H1 (cell line): ENCODE measurements at regions not wholly inside any gene's neighbourhood (a gene's known extent, or its start where the extent isn't known, plus 50 kb on each side); places are given as distances from the start of the nearest gene placed in this dataset.

Source experiments
- CTCF ChIA-PET: fragments of 300-600 bp; sonication (Branson Sonifier 250); formaldehyde crosslinking; loops from one replicate; lab custom pipeline; 2021; ENCODE audit not compliant: partially characterized antibody; lab: Charles Lee
- POLR2A ChIA-PET: fragments of 300-600 bp; sonication (Branson Sonifier 250); formaldehyde crosslinking; loops from one replicate; lab custom pipeline; 2021; ENCODE audit warnings: inconsistent platforms; ENCODE audit not compliant: partially characterized antibody; lab: Charles Lee
- DNase-seq, 2 experiments: peaks; one replicate each; pipeline versions ENCODE4 v3.0.0 to v3.0.0-alpha.2; 2010 to 2022; ENCODE audit warnings: low spot score in 2 of 2, low read depth in 1 of 2, mixed read lengths in 1 of 2
- FAIRE-seq: peaks from 2 replicates; lab custom pipeline; 2011; peaks lifted over from hg19 to GRCh38; lab: Jason Lieb, UNC
- H2AFZ ChIP-seq: 2 replicates; pipeline ENCODE4 v1.8.1; 2012; ENCODE audit warnings: low read length, inconsistent platforms
- H2AK5ac ChIP-seq: 2 replicates; pipeline ENCODE4 v1.6.1; 2013; ENCODE audit warnings: low read depth, low read length
- H2BK120ac ChIP-seq: replicated peaks from 2 replicates; pipeline ENCODE3; 2013; ENCODE audit warnings: low read depth, low read length, inconsistent platforms
- H2BK12ac ChIP-seq: 2 replicates; pipeline ENCODE4 v1.6.1; 2013; ENCODE audit warnings: low read depth, low read length
- H2BK15ac ChIP-seq: 2 replicates; pipeline ENCODE4 v1.6.1; 2013; ENCODE audit warnings: low read length
- H2BK20ac ChIP-seq: 2 replicates; pipeline ENCODE4 v1.6.1; 2013; ENCODE audit warnings: low read length
- H2BK5ac ChIP-seq: 2 replicates; pipeline ENCODE4 v1.6.1; 2013; ENCODE audit warnings: low read depth, low read length
- H3K14ac ChIP-seq: 2 replicates; pipeline ENCODE4 v1.6.1; 2013; ENCODE audit warnings: inconsistent platforms; ENCODE audit not compliant: insufficient read length
- H3K18ac ChIP-seq: 2 replicates; pipeline ENCODE4 v1.6.1; 2013; ENCODE audit warnings: low read length; ENCODE audit errors: extremely low read depth
- H3K23ac ChIP-seq: 2 replicates; pipeline ENCODE4 v1.6.1; 2013; ENCODE audit warnings: inconsistent platforms; ENCODE audit not compliant: insufficient read length
- H3K23me2 ChIP-seq: 2 replicates; pipeline ENCODE4 v1.6.1; 2013; ENCODE audit warnings: low read depth, low read length
- H3K27ac ChIP-seq: 2 replicates; pipeline ENCODE4 v1.6.1; 2011; ENCODE audit warnings: low read depth, low read length, inconsistent platforms
- H3K27me3 ChIP-seq, 4 experiments: replicated peaks in 1 of 4; 1 replicate in 1 of 4; 2 replicates in 3 of 4; pipeline versions ENCODE4 v1.6.1 to v1.8.1; 2011 to 2013; ENCODE audit warnings: low read length in 3 of 4, mild to moderate bottlenecking in 3 of 4, inconsistent platforms in 2 of 4, mixed read lengths in 2 of 4, moderate library complexity in 1 of 4; ENCODE audit not compliant: control insufficient read depth in 3 of 4, insufficient read depth in 3 of 4; ENCODE audit errors: extremely low read depth in 1 of 4
- H3K36me3 ChIP-seq, 4 experiments: 2 replicates each; pipeline versions ENCODE4 v1.6.1 to v1.8.1; 2011 to 2013; ENCODE audit warnings: mild to moderate bottlenecking in 4 of 4, low read length in 3 of 4, moderate library complexity in 2 of 4, control low read depth in 1 of 4, inconsistent platforms in 1 of 4; ENCODE audit not compliant: insufficient read depth in 4 of 4, control insufficient read depth in 2 of 4
- H3K4ac ChIP-seq: replicated peaks from 2 replicates; pipeline ENCODE3; 2013; ENCODE audit warnings: low read length, low read depth, mixed read lengths, inconsistent platforms; ENCODE audit not compliant: insufficient read length
- H3K4me1 ChIP-seq, 4 experiments: replicated peaks in 1 of 4; 1 replicate in 1 of 4; 2 replicates in 3 of 4; pipeline versions ENCODE4 v1.6.1 to v1.8.1; 2011 to 2013; ENCODE audit warnings: low read length in 3 of 4, inconsistent platforms in 2 of 4, mixed read lengths in 1 of 4; ENCODE audit not compliant: insufficient read depth in 4 of 4, control insufficient read depth in 3 of 4
- H3K4me2 ChIP-seq, 2 experiments: 2 replicates each; pipeline versions ENCODE4 v1.6.1 to v1.8.1; 2011 to 2013; ENCODE audit warnings: low read depth in 2 of 2, low read length in 2 of 2, control low read depth in 1 of 2, inconsistent platforms in 1 of 2, mild to moderate bottlenecking in 1 of 2; ENCODE audit not compliant: insufficient read depth in 1 of 2
- H3K4me3 ChIP-seq, 4 experiments: fragments of 200-600, 300-600 bp in 1 of 4; sonication (generic), shearing (Covaris generic), sonication (Bioruptor Twin) in 1 of 4; 2 replicates each; pipeline versions ENCODE4 v1.5.1 to v1.8.1; 2011 to 2016; ENCODE audit warnings: low read length in 4 of 4, low read depth in 3 of 4, control low read depth in 2 of 4, inconsistent platforms in 2 of 4, mild to moderate bottlenecking in 2 of 4, mixed read lengths in 1 of 4, moderate library complexity in 1 of 4; ENCODE audit not compliant: insufficient read depth in 2 of 4; ENCODE audit errors: extremely low read depth in 1 of 4
- H3K56ac ChIP-seq: replicated peaks from 2 replicates; pipeline ENCODE3; 2013; ENCODE audit warnings: low read depth, mild to moderate bottlenecking, mixed read lengths, low read length, inconsistent platforms; ENCODE audit not compliant: insufficient read length
- H3K79me1 ChIP-seq: 2 replicates; pipeline ENCODE4 v1.6.1; 2013; ENCODE audit warnings: low read depth, low read length, control low read depth
- H3K79me2 ChIP-seq, 2 experiments: 2 replicates each; pipeline versions ENCODE4 v1.6.1 to v1.8.1; 2012 to 2013; ENCODE audit warnings: low read length in 2 of 2, mild to moderate bottlenecking in 2 of 2, inconsistent platforms in 1 of 2; ENCODE audit not compliant: insufficient read depth in 2 of 2, control insufficient read depth in 1 of 2
- H3K9ac ChIP-seq, 4 experiments: replicated peaks in 1 of 4; 1 replicate in 1 of 4; 2 replicates in 3 of 4; pipeline versions ENCODE4 v1.6.1 to v1.8.1; 2011 to 2013; ENCODE audit warnings: low read depth in 3 of 4, low read length in 3 of 4, control low read depth in 2 of 4, mild to moderate bottlenecking in 2 of 4, moderate library complexity in 2 of 4, inconsistent platforms in 1 of 4; ENCODE audit errors: extremely low read depth in 1 of 4
- H3K9me3 ChIP-seq, 2 experiments: 2 replicates each; pipeline versions ENCODE4 v1.6.1 to v1.8.1; 2012 to 2013; ENCODE audit warnings: mild to moderate bottlenecking in 2 of 2, moderate library complexity in 2 of 2, control low read depth in 1 of 2, inconsistent platforms in 1 of 2, low read depth in 1 of 2, low read length in 1 of 2, mixed read lengths in 1 of 2; ENCODE audit not compliant: insufficient read depth in 2 of 2
- H4K20me1 ChIP-seq, 2 experiments: replicated peaks in 1 of 2; 2 replicates each; pipeline versions ENCODE3 to v1.8.1; 2011 to 2013; ENCODE audit warnings: inconsistent platforms in 2 of 2, low read length in 2 of 2, mild to moderate bottlenecking in 1 of 2; ENCODE audit not compliant: insufficient read depth in 2 of 2, control insufficient read depth in 1 of 2
- H4K5ac ChIP-seq: 2 replicates; pipeline ENCODE4 v1.6.1; 2013; ENCODE audit warnings: low read length, low read depth, mixed read lengths, inconsistent platforms; ENCODE audit not compliant: insufficient read length
- H4K8ac ChIP-seq: 2 replicates; pipeline ENCODE4 v1.8.0; 2013; ENCODE audit warnings: mild to moderate bottlenecking, moderate library complexity, low read length, inconsistent platforms; ENCODE audit not compliant: insufficient read depth; ENCODE audit errors: extremely low read depth
- H4K91ac ChIP-seq: replicated peaks from 2 replicates; pipeline ENCODE3; 2013; ENCODE audit warnings: low read length, mixed read lengths, inconsistent platforms; ENCODE audit not compliant: insufficient read length
- BRCA1 ChIP-seq: IDR thresholded peaks from 2 replicates; pipeline ENCODE4 v1.6.1; 2012; ENCODE audit warnings: low read depth, low read length, improper control_type of control experiment
- E2F6 ChIP-seq: IDR thresholded peaks from 2 replicates; pipeline ENCODE4 v1.6.1; 2012; ENCODE audit warnings: inconsistent platforms
- KDM1A ChIP-seq: fragments of 200-600, 300-600 bp; sonication (generic); IDR thresholded peaks from 2 replicates; pipeline ENCODE4 v1.7.1; 2016; ENCODE audit warnings: mild to moderate bottlenecking, low read length, borderline replicate concordance
- MAX ChIP-seq: IDR thresholded peaks from 2 replicates; pipeline ENCODE4 v1.6.1; 2012; ENCODE audit warnings: inconsistent platforms
- PHF8 ChIP-seq: fragments of 200-600 bp; sonication (generic); conservative IDR thresholded peaks from 2 replicates; pipeline ENCODE4 v1.7.1; 2012; ENCODE audit warnings: low read depth, mild to moderate bottlenecking, inconsistent platforms, low read length, moderate library complexity
- RNF2 ChIP-seq: fragments of 200-900, 300-1000 bp; sonication (generic); IDR thresholded peaks from 2 replicates; pipeline ENCODE4 v1.7.1; 2016; ENCODE audit warnings: borderline replicate concordance, low read depth, mild to moderate bottlenecking, antibody characterized with exemption, low read length; ENCODE audit not compliant: poor library complexity, severe bottlenecking; ENCODE audit errors: missing control alignments
- SIX5 ChIP-seq: IDR thresholded peaks from 2 replicates; pipeline ENCODE4 v1.6.1; 2011; ENCODE audit warnings: mild to moderate bottlenecking, low read depth, low read length
- SP4 ChIP-seq: IDR thresholded peaks from 2 replicates; pipeline ENCODE4 v1.6.1; 2012; ENCODE audit warnings: low read length, inconsistent platforms
- TCF12 ChIP-seq: IDR thresholded peaks from 2 replicates; pipeline ENCODE4 v1.6.1; 2011; ENCODE audit warnings: low read depth, mild to moderate bottlenecking, low read length
- YY1 ChIP-seq: IDR thresholded peaks from 2 replicates; pipeline ENCODE4 v1.6.1; 2011; ENCODE audit warnings: low read depth, mild to moderate bottlenecking, low read length
- WGBS, 2 experiments: shearing (Covaris generic) in 1 of 2; methylation state at CpG; one replicate each; pipeline versions ENCODE4 v1.1.6 to v1.1.7; 2013 to 2015; ENCODE audit warnings: low lambda C conversion rate in 2 of 2, mixed read lengths in 2 of 2, inconsistent platforms in 1 of 2, low coverage in 1 of 2, missing lambda C conversion rate in 1 of 2; ENCODE audit not compliant: insufficient replicate concordance in 2 of 2, insufficient coverage in 1 of 2, insufficient read length in 1 of 2; ENCODE audit errors: extremely low coverage in 1 of 2, missing lambda C conversion rate in 1 of 2; 5-methylcytosine and 5-hydroxymethylcytosine counted together

DNA sequence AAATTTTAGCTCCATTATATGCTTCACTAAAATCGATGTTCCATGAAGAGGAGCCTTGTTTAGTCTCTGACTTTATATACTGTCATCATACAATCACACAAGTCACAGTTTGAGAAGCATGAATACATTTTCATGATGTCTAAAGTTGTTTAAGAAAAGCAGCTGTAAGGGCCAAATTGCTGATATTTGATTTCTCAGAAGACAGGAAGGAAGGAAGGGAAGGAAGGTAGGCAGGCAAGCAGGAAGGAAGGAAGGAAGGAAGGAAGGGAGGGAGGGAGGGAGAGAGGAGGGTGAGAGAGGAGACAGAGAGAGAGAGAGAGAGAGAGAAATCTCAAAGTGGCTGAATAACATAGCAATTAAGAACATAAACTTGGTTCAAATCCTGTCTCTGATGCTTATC lies 153.7 kb downstream of the RTL9 start:
- Histone ChIP-seq H3K27me3 (no peaks in the 10 kb centered on the region), H3K23me2 (no peaks in the 10 kb centered on the region), H3K18ac (no peak overlapping the region), H3K9ac (no peak overlapping the region), H3K14ac (no peak overlapping the region), H3K9me3 (no peaks in the 10 kb centered on the region), H2BK15ac (no peak overlapping the region), H3K4me2 (no peak overlapping the region), H3K27ac (no peak overlapping the region), H3K79me2 (no peaks in the 10 kb centered on the region)
- CTCF ChIA-PET, result no interaction called here
- TF ChIP-seq YY1, result no peak
- TF ChIP-seq SP4, result no peak
- no peak for TF ChIP-seq E2F6
- TF ChIP-seq RNF2, result no peak
- no peak for TF ChIP-seq PHF8
- TF ChIP-seq TCF12, result no peak
- no peak for TF ChIP-seq BRCA1
- TF ChIP-seq MAX, result no peak
- no peak for TF ChIP-seq SIX5
- TF ChIP-seq KDM1A, result no peak
- TF ChIP-seq, all 59 proteins: peak for 0
- Histone ChIP-seq H3K36me3 (no peaks in the 10 kb centered on the region), H4K91ac (no peak overlapping the region), H3K79me1 (no peaks in the 10 kb centered on the region), H2BK12ac (no peak overlapping the region), H2BK5ac (no peak overlapping the region), H2AK5ac (no peak overlapping the region), H2BK20ac (no peak overlapping the region), H3K4me1 (peaks cover 0 to 3% (median 0%) of the 10 kb centered on the region in 4 experiments; a peak in 2 of 7 replicates), H4K5ac (no peak overlapping the region), H4K20me1 (no peaks in the 10 kb centered on the region), H3K23ac (no peak overlapping the region), H2AFZ (no peak overlapping the region), H3K56ac (no peak overlapping the region), H3K4ac (no peak overlapping the region), H2BK120ac (no peak overlapping the region), H4K8ac (no peak overlapping the region), H3K4me3 (no peak overlapping the region)
- POLR2A ChIA-PET, result no interaction called here
- FAIRE-seq, result no peak
- WGBS, 2 experiments, result 92% methylated on average over 1 of the region's 1 CpG; no CpG with 5 or more reads in 1 of the 2 experiments
- no peak for DNase-seq
